NCI-H748 (cell line): ENCODE measurements at regions not wholly inside any gene's neighbourhood (a gene's known extent, or its start where the extent isn't known, plus 50 kb on each side); places are given as distances from the start of the nearest gene placed in this dataset.

Experiments used
- DNase-seq: peaks from one replicate; lab custom pipeline; 2025; ENCODE audit not compliant: unreplicated experiment; lab: John Stamatoyannopoulos, UW

GRCh38 chr3:87045473-87045872 lies 54.5 kb upstream of the VGLL3 start:
- no peak for DNase-seq

- no peak for DNase-seq
Observed at GRCh38 chr3:87044846-87045245, 53.9 kb upstream of the VGLL3 start.

GRCh38 chr3:87044409-87044808 lies 53.5 kb upstream of the VGLL3 start:
- DNase-seq: no peak

GRCh38 chr3:87041191-87041590 lies 50.2 kb upstream of the VGLL3 start:
- DNase-seq: no peak
